Stomach (tissue), 4 donors: ENCODE measurements at regions not wholly inside any gene's neighbourhood (a gene's known extent, or its start where the extent isn't known, plus 50 kb on each side); places are given as distances from the start of the nearest gene placed in this dataset.

ENCODE experiments used
- CTCF ChIP-seq, 7 experiments: fragments of 450-650 bp in 4 of 7; fragments of 200-600 bp in 3 of 7; sonication (generic) in 3 of 7; IDR thresholded peaks; one replicate each; pipeline ENCODE4 v1.5.1; 2016 to 2019; ENCODE audit warnings: antibody characterized with exemption in 7 of 7, control low read depth in 2 of 7, mild to moderate bottlenecking in 1 of 7
- POLR2A ChIP-seq, 4 donors: fragments of 450-650 bp; IDR thresholded peaks; one replicate each; pipeline ENCODE4 v1.6.1; 2016; ENCODE audit warnings: antibody characterized with exemption in 4 of 4, control low read depth in 2 of 4, mild to moderate bottlenecking in 1 of 4, moderate library complexity in 1 of 4
- POLR2AphosphoS5 ChIP-seq, 3 donors: sonication (generic); formaldehyde crosslinking; IDR thresholded peaks; one replicate each; pipeline ENCODE4 v1.6.1; 2016; ENCODE audit warnings: antibody characterized with exemption in 3 of 3

- no peak for TF ChIP-seq CTCF (IDR thresholded peaks at IDR 0.05)
- no peak for TF ChIP-seq POLR2A (IDR thresholded peaks at IDR 0.05)
- no peak for TF ChIP-seq POLR2AphosphoS5 (IDR thresholded peaks at IDR 0.05)
These were observed 456.0 kb downstream of the TBC1D4 start for GRCh38 chr13:75025956-75026355.
